ENCODE measurements at regions not wholly inside any gene's neighbourhood (a gene's known extent, or its start where the extent isn't known, plus 50 kb on each side); places are given as distances from the start of the nearest gene placed in this dataset.

DNA sequence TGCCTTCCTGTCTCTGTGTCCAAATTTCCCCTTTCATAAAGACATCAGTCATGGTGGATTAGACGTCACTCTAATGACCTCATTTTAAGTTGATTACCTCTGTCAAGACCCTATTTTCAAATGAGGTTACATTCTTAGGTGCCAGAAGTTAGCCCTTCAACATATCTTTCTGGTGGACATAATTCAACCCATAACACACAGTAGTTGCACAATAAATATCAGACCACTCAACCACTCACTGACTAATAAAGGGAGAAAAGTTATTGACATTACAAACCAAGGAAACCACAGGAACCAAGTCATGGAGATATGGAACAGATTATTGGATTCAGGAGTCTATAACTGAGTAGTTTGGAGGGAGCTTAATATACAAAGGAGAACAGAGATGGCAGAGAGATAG is 377.4 kb upstream of the ACVR2A start:
- no peaks in the 10 kb centered on the region for H3K4me1 ChIP-seq (ENCODE audit: control insufficient read depth, extremely low read depth, insufficient read depth, low read length)
- no peaks in the 10 kb centered on the region for H3K27me3 ChIP-seq (ENCODE audit: control insufficient read depth, insufficient read depth, low read length)
- no peaks in the 10 kb centered on the region for H4K20me1 ChIP-seq (ENCODE audit: control insufficient read depth, extremely low read depth, insufficient read depth, low read length)
- no peak overlapping the region for H3K4me3 ChIP-seq (replicated peaks in 1 of 4; ENCODE audit: control extremely low read depth in 1 of 4, insufficient read depth in 1 of 4, low read depth in 3 of 4, low read length in 4 of 4)
- no peaks in the 10 kb centered on the region for H3K79me2 ChIP-seq (ENCODE audit: control insufficient read depth, insufficient read depth, low read length)
- H3K9ac ChIP-seq (ENCODE audit: insufficient read depth, low read length) = no peak overlapping the region
- DNase-seq (ENCODE audit: low read depth in 2 of 2) = no peak
- no peak overlapping the region for H3K27ac ChIP-seq (ENCODE audit: insufficient read depth, low read length)
- H3K36me3 ChIP-seq (ENCODE audit: control insufficient read depth, insufficient read depth, low read length) = no peaks in the 10 kb centered on the region
- H2AFZ ChIP-seq (ENCODE audit: low read length) = no peak overlapping the region
- TF ChIP-seq CTCF (conservative IDR thresholded peaks at IDR 0.05 in 1 of 2, IDR thresholded peaks at IDR 0.05 in 1 of 2; ENCODE audit: low read depth in 1 of 2, low read length in 2 of 2) = no peak
- TF ChIP-seq EZH2 (IDR thresholded peaks at IDR 0.05; ENCODE audit: low read length, missing control alignments) = no peak
- no peak overlapping the region for H3K4me2 ChIP-seq (ENCODE audit: extremely low read depth, insufficient read depth, low read length)
- no peaks in the 10 kb centered on the region for H3K9me3 ChIP-seq (ENCODE audit: control insufficient read depth, insufficient read depth, low read depth, low read length)

- no peak for TF ChIP-seq EZH2 (IDR thresholded peaks at IDR 0.05; ENCODE audit: low read length, missing control alignments)
- no peak for TF ChIP-seq CTCF (conservative IDR thresholded peaks at IDR 0.05 in 1 of 2, IDR thresholded peaks at IDR 0.05 in 1 of 2; ENCODE audit: low read depth in 1 of 2, low read length in 2 of 2)
- Histone ChIP-seq H3K79me2 (ENCODE audit: control insufficient read depth, insufficient read depth, low read length) (no peaks in the 10 kb centered on the region), H3K27ac (ENCODE audit: insufficient read depth, low read length) (no peak overlapping the region), H3K27me3 (ENCODE audit: control insufficient read depth, insufficient read depth, low read length) (no peaks in the 10 kb centered on the region), H3K9me3 (ENCODE audit: control insufficient read depth, insufficient read depth, low read depth, low read length) (no peaks in the 10 kb centered on the region), H3K9ac (ENCODE audit: insufficient read depth, low read length) (no peak overlapping the region), H3K4me1 (ENCODE audit: control insufficient read depth, extremely low read depth, insufficient read depth, low read length) (no peaks in the 10 kb centered on the region), H3K4me3 (replicated peaks in 1 of 4; ENCODE audit: control extremely low read depth in 1 of 4, insufficient read depth in 1 of 4, low read depth in 3 of 4, low read length in 4 of 4) (no peak overlapping the region), H4K20me1 (ENCODE audit: control insufficient read depth, extremely low read depth, insufficient read depth, low read length) (no peaks in the 10 kb centered on the region), H2AFZ (ENCODE audit: low read length) (no peak overlapping the region), H3K36me3 (ENCODE audit: control insufficient read depth, insufficient read depth, low read length) (no peaks in the 10 kb centered on the region), H3K4me2 (ENCODE audit: extremely low read depth, insufficient read depth, low read length) (no peak overlapping the region)
- DNase-seq (ENCODE audit: low read depth in 2 of 2) = peak in 1 of 2 donors; percentile 35
Measured at GRCh38 chr2:147464737-147465357, 380.0 kb upstream of the ACVR2A start.

GRCh38 chr2:147463881-147464520 is 380.8 kb upstream of the ACVR2A start:
- TF ChIP-seq CTCF (conservative IDR thresholded peaks at IDR 0.05 in 1 of 2, IDR thresholded peaks at IDR 0.05 in 1 of 2; ENCODE audit: low read depth in 1 of 2, low read length in 2 of 2) (no peak), EZH2 (IDR thresholded peaks at IDR 0.05; ENCODE audit: low read length, missing control alignments) (no peak)
- H3K9ac ChIP-seq (ENCODE audit: insufficient read depth, low read length) = no peak overlapping the region
- H3K79me2 ChIP-seq (ENCODE audit: control insufficient read depth, insufficient read depth, low read length) = no peaks in the 10 kb centered on the region
- H3K27me3 ChIP-seq (ENCODE audit: control insufficient read depth, insufficient read depth, low read length) = no peaks in the 10 kb centered on the region
- no peaks in the 10 kb centered on the region for H4K20me1 ChIP-seq (ENCODE audit: control insufficient read depth, extremely low read depth, insufficient read depth, low read length)
- no peak overlapping the region for H3K27ac ChIP-seq (ENCODE audit: insufficient read depth, low read length)
- no peak for DNase-seq (ENCODE audit: low read depth in 2 of 2)
- no peaks in the 10 kb centered on the region for H3K4me1 ChIP-seq (ENCODE audit: control insufficient read depth, extremely low read depth, insufficient read depth, low read length)
- H2AFZ ChIP-seq (ENCODE audit: low read length) = no peak overlapping the region
- H3K4me3 ChIP-seq (replicated peaks in 1 of 4; ENCODE audit: control extremely low read depth in 1 of 4, insufficient read depth in 1 of 4, low read depth in 3 of 4, low read length in 4 of 4) = no peak overlapping the region
- no peak overlapping the region for H3K4me2 ChIP-seq (ENCODE audit: extremely low read depth, insufficient read depth, low read length)
- H3K36me3 ChIP-seq (ENCODE audit: control insufficient read depth, insufficient read depth, low read length) = no peaks in the 10 kb centered on the region
- H3K9me3 ChIP-seq (ENCODE audit: control insufficient read depth, insufficient read depth, low read depth, low read length) = no peaks in the 10 kb centered on the region

Measured in fibroblast of lung (primary cell).